ENCODE measurements at regions not wholly inside any gene's neighbourhood (a gene's known extent, or its start where the extent isn't known, plus 50 kb on each side); places are given as distances from the start of the nearest gene placed in this dataset.

DNA sequence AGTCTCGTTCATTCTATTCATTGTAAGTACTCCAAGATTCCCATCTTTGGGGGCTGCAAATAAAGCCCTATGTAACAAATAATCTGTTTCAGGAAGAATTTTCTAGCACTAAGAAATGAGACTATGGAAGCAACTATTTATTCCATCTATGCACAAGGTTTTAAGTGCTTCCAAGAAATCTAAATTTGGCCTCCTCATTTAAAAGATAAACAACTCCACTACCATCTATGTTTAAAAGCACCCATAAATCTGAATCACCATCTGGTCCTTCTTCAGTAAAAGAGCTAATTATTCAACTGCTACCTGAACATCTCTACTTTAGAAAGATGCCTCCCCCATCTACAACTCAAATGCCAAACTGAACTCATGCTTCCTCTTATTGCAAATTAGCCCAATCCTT lies 547.3 kb upstream of the LRRC4C start:
- no peak overlapping the region for H3K9ac ChIP-seq (ENCODE audit: low read depth in 2 of 2, low read length in 2 of 2)
- no peaks in the 10 kb centered on the region for H3K27me3 ChIP-seq
- H3K36me3 ChIP-seq: no peaks in the 10 kb centered on the region
- H3K4me1 ChIP-seq: no peaks in the 10 kb centered on the region
- H3K9me3 ChIP-seq: no peaks in the 10 kb centered on the region
- intact Hi-C loops (cut with DNase I): no loop called here
- DNase-seq: no peak
- H3K27ac ChIP-seq: no peak overlapping the region
- no peak overlapping the region for H3K4me3 ChIP-seq
- TF ChIP-seq, protein P1, sequence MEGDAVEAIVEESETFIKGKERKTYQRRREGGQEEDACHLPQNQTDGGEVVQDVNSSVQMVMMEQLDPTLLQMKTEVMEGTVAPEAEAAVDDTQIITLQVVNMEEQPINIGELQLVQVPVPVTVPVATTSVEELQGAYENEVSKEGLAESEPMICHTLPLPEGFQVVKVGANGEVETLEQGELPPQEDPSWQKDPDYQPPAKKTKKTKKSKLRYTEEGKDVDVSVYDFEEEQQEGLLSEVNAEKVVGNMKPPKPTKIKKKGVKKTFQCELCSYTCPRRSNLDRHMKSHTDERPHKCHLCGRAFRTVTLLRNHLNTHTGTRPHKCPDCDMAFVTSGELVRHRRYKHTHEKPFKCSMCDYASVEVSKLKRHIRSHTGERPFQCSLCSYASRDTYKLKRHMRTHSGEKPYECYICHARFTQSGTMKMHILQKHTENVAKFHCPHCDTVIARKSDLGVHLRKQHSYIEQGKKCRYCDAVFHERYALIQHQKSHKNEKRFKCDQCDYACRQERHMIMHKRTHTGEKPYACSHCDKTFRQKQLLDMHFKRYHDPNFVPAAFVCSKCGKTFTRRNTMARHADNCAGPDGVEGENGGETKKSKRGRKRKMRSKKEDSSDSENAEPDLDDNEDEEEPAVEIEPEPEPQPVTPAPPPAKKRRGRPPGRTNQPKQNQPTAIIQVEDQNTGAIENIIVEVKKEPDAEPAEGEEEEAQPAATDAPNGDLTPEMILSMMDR (IDR thresholded peaks at IDR 0.05): no peak

DNA sequence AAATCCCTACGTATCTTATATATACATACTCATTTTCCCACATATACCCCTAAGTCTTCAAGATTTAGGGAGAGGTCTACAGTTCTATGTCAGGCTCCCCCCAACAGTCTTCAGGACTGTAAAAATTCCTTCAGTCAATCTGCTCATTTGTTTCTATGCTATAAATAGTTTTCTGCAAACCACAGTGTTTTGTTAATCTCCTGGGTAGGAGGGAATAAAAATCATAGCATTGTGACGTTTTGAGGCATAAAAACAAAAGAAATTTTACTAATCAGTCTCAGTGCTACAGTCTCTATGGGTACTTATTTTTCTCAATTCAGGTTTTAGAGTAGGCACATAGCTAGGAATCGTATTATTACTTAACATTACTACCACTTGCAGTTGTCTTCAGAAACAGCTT lies 552.8 kb upstream of the LRRC4C start:
- TF ChIP-seq, protein P1 (IDR thresholded peaks at IDR 0.05): no peak
- no peak overlapping the region for H3K9ac ChIP-seq (ENCODE audit: low read depth in 2 of 2, low read length in 2 of 2)
- intact Hi-C loops (cut with DNase I): no loop called here
- H3K36me3 ChIP-seq: no peaks in the 10 kb centered on the region
- no peaks in the 10 kb centered on the region for H3K27me3 ChIP-seq
- no peak for DNase-seq
- no peaks in the 10 kb centered on the region for H3K9me3 ChIP-seq
- H3K27ac ChIP-seq: no peak overlapping the region
- H3K4me1 ChIP-seq: no peaks in the 10 kb centered on the region
- no peak overlapping the region for H3K4me3 ChIP-seq

DNA sequence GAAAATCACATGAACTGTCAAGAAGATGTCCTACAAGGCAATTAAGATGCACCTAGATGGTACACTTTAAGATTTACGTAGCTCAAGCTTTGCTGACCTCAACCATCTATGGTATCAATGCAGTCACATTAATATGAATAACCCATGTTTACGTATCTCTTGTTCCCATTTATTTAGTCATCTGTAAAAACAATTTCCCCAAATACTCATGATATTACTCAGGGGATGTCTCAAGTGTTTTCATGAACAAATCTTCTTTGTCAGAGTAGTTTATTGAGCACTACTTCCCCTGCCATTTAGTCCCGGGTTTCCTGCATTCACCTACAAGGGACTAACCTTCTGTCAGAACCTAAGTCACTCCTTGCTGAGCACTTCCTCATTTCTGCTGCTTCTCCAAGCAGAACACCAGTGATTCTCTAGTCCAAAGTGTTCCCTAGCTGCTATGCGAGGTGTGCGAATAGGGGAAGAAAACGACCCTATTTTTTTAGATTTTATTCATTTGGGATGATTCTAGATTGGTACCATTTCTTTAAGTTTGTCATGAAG lies 554.3 kb upstream of the LRRC4C start:
- no peak overlapping the region for H3K27ac ChIP-seq
- no peaks in the 10 kb centered on the region for H3K9me3 ChIP-seq
- no peak for DNase-seq
- TF ChIP-seq, protein P1 (IDR thresholded peaks at IDR 0.05): no peak
- H3K9ac ChIP-seq (ENCODE audit: low read depth in 2 of 2, low read length in 2 of 2): no peak overlapping the region
- no peaks in the 10 kb centered on the region for H3K27me3 ChIP-seq
- H3K36me3 ChIP-seq: no peaks in the 10 kb centered on the region
- intact Hi-C loops (cut with DNase I): no loop called here
- H3K4me3 ChIP-seq: no peak overlapping the region
- no peaks in the 10 kb centered on the region for H3K4me1 ChIP-seq

GRCh38 chr11:42021911-42022310 lies 562.5 kb upstream of the LRRC4C start:
- H3K4me3 ChIP-seq: no peak overlapping the region
- TF ChIP-seq, protein P1 (IDR thresholded peaks at IDR 0.05): no peak
- no peaks in the 10 kb centered on the region for H3K27me3 ChIP-seq
- no peak overlapping the region for H3K9ac ChIP-seq (ENCODE audit: low read depth in 2 of 2, low read length in 2 of 2)
- H3K4me1 ChIP-seq: no peaks in the 10 kb centered on the region
- DNase-seq: no peak
- no peaks in the 10 kb centered on the region for H3K36me3 ChIP-seq
- H3K9me3 ChIP-seq: no peaks in the 10 kb centered on the region
- no peak overlapping the region for H3K27ac ChIP-seq
- intact Hi-C loops (cut with DNase I): no loop called here

GRCh38 chr11:42023267-42023666 lies 563.8 kb upstream of the LRRC4C start:
- TF ChIP-seq, protein P1 (IDR thresholded peaks at IDR 0.05): no peak

More at GRCh38 chr11:42023267-42023666, 563.8 kb upstream of the LRRC4C start:
- Histone ChIP-seq H3K4me1 (no peaks in the 10 kb centered on the region), H3K27ac (no peak overlapping the region), H3K4me3 (no peak overlapping the region), H3K9me3 (no peaks in the 10 kb centered on the region), H3K27me3 (no peaks in the 10 kb centered on the region), H3K9ac (ENCODE audit: low read depth in 2 of 2, low read length in 2 of 2) (no peak overlapping the region), H3K36me3 (no peaks in the 10 kb centered on the region)
- intact Hi-C loops (cut with DNase I): no loop called here
- no peak for DNase-seq
